ENCODE measurements at regions not wholly inside any gene's neighbourhood (a gene's known extent, or its start where the extent isn't known, plus 50 kb on each side); places are given as distances from the start of the nearest gene placed in this dataset.

DNA sequence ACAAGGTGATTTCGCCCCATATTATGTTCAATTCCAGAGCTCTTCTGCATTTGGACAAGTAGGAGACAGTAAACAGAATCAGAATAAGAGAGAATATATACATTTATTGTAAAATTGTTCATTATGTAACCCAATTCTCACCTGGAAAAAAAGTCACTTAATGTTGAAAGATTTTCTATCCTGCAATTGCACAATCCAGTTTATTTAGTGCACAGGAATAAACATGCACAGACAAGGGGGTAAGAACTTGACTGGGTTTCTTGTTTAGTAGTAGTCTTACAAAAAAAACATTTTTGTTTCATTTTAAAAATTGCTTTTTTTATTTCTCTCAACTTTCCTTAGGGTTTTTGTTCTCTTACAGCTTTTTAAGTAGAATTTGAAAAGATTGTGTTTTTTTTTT, 126.6 kb downstream of the SAMD9 start:
- Histone ChIP-seq H3K36me3 (no peaks in the 10 kb centered on the region), H3K27me3 (no peaks in the 10 kb centered on the region), H3K9me3 (no peaks in the 10 kb centered on the region), H3K4me1 (no peaks in the 10 kb centered on the region), H3K4me3 (no peak overlapping the region), H3K27ac (no peak overlapping the region)
- in situ Hi-C loops (cut with MboI; ENCODE audit: low pct_ligation_motif_present in 1 of 4, low pct_unique_long_range_greater_than_20kb in 1 of 4, low sequenced_read_pairs in 3 of 4) (no loop called here), intact Hi-C loops (cut with DNase I; ENCODE audit: low total_unique reads) (loop anchor here (5.0 kb wide), 1 partner anchor 341 kb away; no protein-coding TSS in a partner anchor)
- DNase-seq, result no peak
- TF ChIP-seq, protein P1, sequence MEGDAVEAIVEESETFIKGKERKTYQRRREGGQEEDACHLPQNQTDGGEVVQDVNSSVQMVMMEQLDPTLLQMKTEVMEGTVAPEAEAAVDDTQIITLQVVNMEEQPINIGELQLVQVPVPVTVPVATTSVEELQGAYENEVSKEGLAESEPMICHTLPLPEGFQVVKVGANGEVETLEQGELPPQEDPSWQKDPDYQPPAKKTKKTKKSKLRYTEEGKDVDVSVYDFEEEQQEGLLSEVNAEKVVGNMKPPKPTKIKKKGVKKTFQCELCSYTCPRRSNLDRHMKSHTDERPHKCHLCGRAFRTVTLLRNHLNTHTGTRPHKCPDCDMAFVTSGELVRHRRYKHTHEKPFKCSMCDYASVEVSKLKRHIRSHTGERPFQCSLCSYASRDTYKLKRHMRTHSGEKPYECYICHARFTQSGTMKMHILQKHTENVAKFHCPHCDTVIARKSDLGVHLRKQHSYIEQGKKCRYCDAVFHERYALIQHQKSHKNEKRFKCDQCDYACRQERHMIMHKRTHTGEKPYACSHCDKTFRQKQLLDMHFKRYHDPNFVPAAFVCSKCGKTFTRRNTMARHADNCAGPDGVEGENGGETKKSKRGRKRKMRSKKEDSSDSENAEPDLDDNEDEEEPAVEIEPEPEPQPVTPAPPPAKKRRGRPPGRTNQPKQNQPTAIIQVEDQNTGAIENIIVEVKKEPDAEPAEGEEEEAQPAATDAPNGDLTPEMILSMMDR (IDR thresholded peaks at IDR 0.05), result no peak
- TF ChIP-seq POLR2A (IDR thresholded peaks at IDR 0.05) (no peak), EP300 (IDR thresholded peaks at IDR 0.05; ENCODE audit: low read depth) (no peak), POLR2AphosphoS5 (IDR thresholded peaks at IDR 0.05) (no peak)
- 89 to 94% methylated on average over 1 of the region's 1 CpG for WGBS, 2 donors (ENCODE audit: low coverage in 1 of 2)

GRCh38 chr7:92988941-92989545, 128.7 kb downstream of the SAMD9 start:
- H3K27ac ChIP-seq, result no peak overlapping the region
- 53 to 78% methylated on average over 2 to 3 of the region's 3 CpGs for WGBS, 2 donors (ENCODE audit: low coverage in 1 of 2)
- intact Hi-C loops (cut with DNase I; ENCODE audit: low total_unique reads), result no loop called here
- in situ Hi-C loops (cut with MboI; ENCODE audit: low pct_ligation_motif_present in 1 of 4, low pct_unique_long_range_greater_than_20kb in 1 of 4, low sequenced_read_pairs in 3 of 4), result no loop called here
- DNase-seq, result no peak
- H3K4me3 ChIP-seq, result no peak overlapping the region
- no peaks in the 10 kb centered on the region for H3K4me1 ChIP-seq
- TF ChIP-seq, protein P1 (IDR thresholded peaks at IDR 0.05), result no peak
- TF ChIP-seq POLR2A (IDR thresholded peaks at IDR 0.05), result no peak
- H3K36me3 ChIP-seq, result no peaks in the 10 kb centered on the region
- H3K27me3 ChIP-seq, result no peaks in the 10 kb centered on the region
- no peaks in the 10 kb centered on the region for H3K9me3 ChIP-seq

GRCh38 chr7:92988051-92988450, 129.7 kb downstream of the SAMD9 start:
- no peaks in the 10 kb centered on the region for H3K27me3 ChIP-seq
- intact Hi-C loops (cut with DNase I; ENCODE audit: low total_unique reads) (no loop called here), in situ Hi-C loops (cut with MboI; ENCODE audit: low pct_ligation_motif_present in 1 of 4, low pct_unique_long_range_greater_than_20kb in 1 of 4, low sequenced_read_pairs in 3 of 4) (no loop called here)
- H3K27ac ChIP-seq, result no peak overlapping the region
- H3K4me3 ChIP-seq, result no peak overlapping the region
- H3K36me3 ChIP-seq, result no peaks in the 10 kb centered on the region
- DNase-seq, result no peak
- no peaks in the 10 kb centered on the region for H3K4me1 ChIP-seq
- H3K9me3 ChIP-seq, result no peaks in the 10 kb centered on the region
- TF ChIP-seq EP300 (IDR thresholded peaks at IDR 0.05; ENCODE audit: low read depth), result no peak
- TF ChIP-seq, protein P1 (IDR thresholded peaks at IDR 0.05), result peak; percentile 22 to 30 (median 26)
- TF ChIP-seq POLR2A (IDR thresholded peaks at IDR 0.05), result no peak
- TF ChIP-seq POLR2AphosphoS5 (IDR thresholded peaks at IDR 0.05), result no peak

DNA sequence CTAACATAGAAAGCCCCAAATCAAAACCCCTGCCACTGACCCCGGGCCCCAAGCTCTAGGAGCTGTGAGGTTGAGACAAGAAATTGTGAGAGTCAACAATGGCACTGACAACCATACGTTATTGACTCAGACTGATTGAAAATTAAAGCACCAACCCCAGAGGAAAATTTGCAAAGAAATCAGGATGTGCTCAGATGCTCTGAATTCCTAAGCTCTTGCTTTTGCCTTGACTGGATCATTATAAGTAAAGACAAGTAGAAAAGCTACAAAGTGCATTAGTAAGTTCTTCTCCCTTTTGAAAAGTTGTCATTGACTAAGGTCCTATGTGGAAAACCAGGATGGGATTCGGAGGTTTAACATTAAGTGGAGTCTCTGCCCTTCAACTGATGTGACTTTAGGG, 130.2 kb downstream of the SAMD9 start:
- TF ChIP-seq, protein P1 (IDR thresholded peaks at IDR 0.05), result no peak
- TF ChIP-seq POLR2AphosphoS5 (IDR thresholded peaks at IDR 0.05), result no peak
- no peak for TF ChIP-seq POLR2A (IDR thresholded peaks at IDR 0.05)
- no peak for TF ChIP-seq EP300 (IDR thresholded peaks at IDR 0.05; ENCODE audit: low read depth)
- in situ Hi-C loops (cut with MboI; ENCODE audit: low pct_ligation_motif_present in 1 of 4, low pct_unique_long_range_greater_than_20kb in 1 of 4, low sequenced_read_pairs in 3 of 4) (no loop called here), intact Hi-C loops (cut with DNase I; ENCODE audit: low total_unique reads) (no loop called here)
- Histone ChIP-seq H3K4me1 (no peaks in the 10 kb centered on the region), H3K27me3 (no peaks in the 10 kb centered on the region), H3K4me3 (no peak overlapping the region), H3K36me3 (no peaks in the 10 kb centered on the region), H3K27ac (no peak overlapping the region), H3K9me3 (no peaks in the 10 kb centered on the region)
- no peak for DNase-seq
- 79 to 100% methylated on average over 2 to 3 of the region's 3 CpGs for WGBS, 2 donors (ENCODE audit: low coverage in 1 of 2)
